ENCODE measurements at regions not wholly inside any gene's neighbourhood (a gene's known extent, or its start where the extent isn't known, plus 50 kb on each side); places are given as distances from the start of the nearest gene placed in this dataset.
"Not testable (repeated sequence)": the region's sequence is repeated elsewhere in the genome, so short reads cannot be mapped to it uniquely, and the experiment has no call there.

GRCh38 chr7:131031099-131031868, 296.4 kb upstream of the MKLN1 start:
- H3K9me3 ChIP-seq (ENCODE audit: control insufficient read depth, low read length, poor library complexity, severe bottlenecking): no peaks in the 10 kb centered on the region
- DNase-seq (peak in 1 of 3 donors; percentile 2), ATAC-seq (peak; percentile 11)
- Mint-ChIP-seq H3K4me3 (peak overlapping the region; percentile 89), H3K36me3 (ENCODE audit: low read depth) (peaks cover 8% of the 10 kb centered on the region), H3K27ac (peak overlapping the region; percentile 97), H3K4me1 (peaks cover 73% of the 10 kb centered on the region), H3K27me3 (no peaks in the 10 kb centered on the region)

- Mint-ChIP-seq H3K36me3 (ENCODE audit: low read depth) (peaks cover 8% of the 10 kb centered on the region), H3K27me3 (no peaks in the 10 kb centered on the region), H3K27ac (peak overlapping the region; percentile 97), H3K4me1 (peaks cover 74% of the 10 kb centered on the region), H3K4me3 (peak overlapping the region; percentile 89)
- ATAC-seq: no peak
- H3K9me3 ChIP-seq (ENCODE audit: control insufficient read depth, low read length, poor library complexity, severe bottlenecking): no peaks in the 10 kb centered on the region
- peak in 1 of 3 donors; percentile 4 for DNase-seq
Observed at GRCh38 chr7:131032786-131033185, 294.9 kb upstream of the MKLN1 start.

- Mint-ChIP-seq H3K4me3 (peak overlapping the region; percentile 84), H3K27ac (peak overlapping the region; percentile 97), H3K36me3 (ENCODE audit: low read depth) (peaks cover 2% of the 10 kb centered on the region), H3K27me3 (no peaks in the 10 kb centered on the region), H3K4me1 (peaks cover 70% of the 10 kb centered on the region)
- DNase-seq: no peak
- H3K9me3 ChIP-seq (ENCODE audit: control insufficient read depth, low read length, poor library complexity, severe bottlenecking): no peaks in the 10 kb centered on the region
- ATAC-seq: peak; percentile 16
Observed at GRCh38 chr7:131034166-131034881, 293.4 kb upstream of the MKLN1 start.

DNA sequence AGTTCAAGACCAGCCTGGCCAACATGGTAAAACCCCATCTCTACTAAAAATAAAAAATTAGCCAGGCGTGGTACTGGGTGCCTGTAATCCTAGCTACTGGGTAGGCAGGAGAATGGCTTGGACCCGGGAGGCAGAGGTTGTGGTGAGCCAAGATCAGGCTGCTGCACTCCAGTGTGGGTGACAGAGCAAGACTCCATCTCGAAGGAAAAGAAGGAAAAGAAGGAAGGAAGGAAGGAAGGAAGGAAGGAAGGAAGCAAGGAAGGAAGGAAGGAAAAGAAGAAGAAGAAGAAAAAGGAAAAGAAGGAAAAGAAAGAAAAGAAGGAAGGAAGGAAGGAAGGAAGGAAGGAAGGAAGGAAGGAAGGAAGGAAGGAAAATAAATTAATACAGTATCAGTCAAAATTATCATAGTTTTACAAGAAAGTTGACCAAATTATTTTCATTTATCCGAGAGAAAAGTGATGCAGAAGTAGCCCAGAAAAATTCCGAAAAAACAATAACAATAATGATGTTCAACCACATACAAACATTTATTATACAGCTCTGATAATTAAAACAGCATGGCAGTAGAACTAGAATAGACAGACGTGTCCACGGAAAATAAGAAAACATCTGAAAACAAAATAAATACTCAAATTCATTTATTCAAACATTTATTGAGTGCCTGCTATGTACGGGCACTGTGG, 292.4 kb upstream of the MKLN1 start:
- peaks cover 2% of the 10 kb centered on the region for H3K36me3 Mint-ChIP-seq (ENCODE audit: low read depth)
- no peaks in the 10 kb centered on the region for H3K27me3 Mint-ChIP-seq
- ATAC-seq: no peak
- peaks cover 72% of the 10 kb centered on the region for H3K4me1 Mint-ChIP-seq
- H3K4me3 Mint-ChIP-seq: peak overlapping the region; percentile 61
- peak overlapping the region; percentile 97 for H3K27ac Mint-ChIP-seq
- H3K9me3 ChIP-seq (ENCODE audit: control insufficient read depth, low read length, poor library complexity, severe bottlenecking): no peaks in the 10 kb centered on the region
- DNase-seq: no peak

DNA sequence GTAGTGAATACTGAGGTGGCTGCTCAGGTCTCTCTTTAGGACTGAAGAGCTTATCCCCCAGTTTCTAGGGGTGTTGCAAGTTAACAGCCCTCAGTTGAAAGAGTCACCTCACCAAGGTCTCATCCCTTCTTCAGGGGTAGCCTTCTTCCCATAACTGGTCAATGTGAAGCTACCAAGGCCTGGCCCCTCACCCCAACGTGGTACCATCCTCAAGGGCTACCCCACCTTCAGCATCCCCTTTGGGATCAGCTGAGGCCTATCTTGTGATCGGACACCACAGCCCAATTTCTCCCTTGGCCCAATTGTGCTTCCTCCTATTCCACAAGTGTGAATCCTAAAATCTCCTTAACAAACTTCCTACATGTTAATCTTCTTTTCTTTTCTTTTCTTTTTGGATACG, 289.5 kb upstream of the MKLN1 start:
- no peaks in the 10 kb centered on the region for H3K9me3 ChIP-seq (ENCODE audit: control insufficient read depth, low read length, poor library complexity, severe bottlenecking)
- peak; percentile 10 for ATAC-seq
- no peak for DNase-seq
- Mint-ChIP-seq H3K27ac (peak overlapping the region; percentile 97), H3K4me3 (peak overlapping the region; percentile 62), H3K36me3 (ENCODE audit: low read depth) (peaks cover 4% of the 10 kb centered on the region), H3K27me3 (no peaks in the 10 kb centered on the region), H3K4me1 (peaks cover 68% of the 10 kb centered on the region)

GRCh38 chr7:131039355-131039762, 288.3 kb upstream of the MKLN1 start:
- H3K27ac Mint-ChIP-seq: peak overlapping the region; percentile 97

DNA sequence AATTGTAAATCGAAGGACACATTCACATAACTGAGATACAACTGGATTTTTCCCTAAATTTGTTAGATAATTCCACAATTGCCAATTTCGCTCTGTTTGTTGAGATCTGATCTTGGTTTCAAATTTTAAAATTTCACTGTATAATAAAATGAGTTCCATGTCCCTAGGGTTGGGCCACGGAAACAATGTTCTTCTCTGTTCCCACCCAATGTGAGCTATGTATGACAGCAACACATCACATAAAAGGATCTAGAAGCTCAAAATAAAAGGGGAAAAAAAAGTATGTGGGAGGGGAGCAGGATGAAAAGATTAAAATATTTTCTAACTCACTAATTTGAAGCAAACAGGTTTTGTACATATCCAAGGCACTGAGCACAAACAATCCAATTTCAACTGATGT, 287.8 kb upstream of the MKLN1 start:
- no peaks in the 10 kb centered on the region for H3K9me3 ChIP-seq (ENCODE audit: control insufficient read depth, low read length, poor library complexity, severe bottlenecking)
- no peaks in the 10 kb centered on the region for H3K27me3 Mint-ChIP-seq
- peak overlapping the region; percentile 97 for H3K27ac Mint-ChIP-seq
- peak overlapping the region; percentile 64 for H3K4me3 Mint-ChIP-seq
- H3K36me3 Mint-ChIP-seq (ENCODE audit: low read depth): peaks cover 5% of the 10 kb centered on the region
- ATAC-seq (no peak), DNase-seq (no peak)
- H3K4me1 Mint-ChIP-seq: peaks cover 60% of the 10 kb centered on the region

More at GRCh38 chr7:131039355-131039762, 288.3 kb upstream of the MKLN1 start:
- DNase-seq: no peak
- Mint-ChIP-seq H3K4me3 (peak overlapping the region; percentile 62), H3K4me1 (peaks cover 60% of the 10 kb centered on the region), H3K27me3 (no peaks in the 10 kb centered on the region), H3K36me3 (ENCODE audit: low read depth) (peaks cover 4% of the 10 kb centered on the region)
- no peak for ATAC-seq
- no peaks in the 10 kb centered on the region for H3K9me3 ChIP-seq (ENCODE audit: control insufficient read depth, low read length, poor library complexity, severe bottlenecking)

DNA sequence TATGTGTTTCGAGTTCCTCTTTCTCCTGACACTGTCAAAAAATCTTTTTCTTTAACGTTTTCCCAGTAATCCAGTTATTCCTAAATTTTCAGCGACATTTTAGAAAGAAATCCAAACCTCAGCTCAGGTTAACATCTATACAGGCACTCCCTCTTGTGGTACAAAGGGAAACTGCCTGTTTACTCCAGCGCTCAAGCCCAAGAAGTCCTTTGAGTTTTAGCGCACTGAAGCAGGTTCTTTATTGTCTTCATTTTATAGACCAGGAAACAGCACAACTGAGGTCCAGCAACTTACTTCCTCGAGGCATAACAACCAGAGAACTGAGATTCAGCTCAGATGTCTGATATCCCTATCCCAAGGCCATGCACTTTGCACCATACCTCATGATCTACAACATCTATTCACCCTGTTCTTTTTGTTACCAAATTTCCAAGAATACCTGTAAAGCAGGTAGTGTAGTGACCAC, 287.2 kb upstream of the MKLN1 start:
- Mint-ChIP-seq H3K4me3 (peak overlapping the region; percentile 84), H3K4me1 (peaks cover 55% of the 10 kb centered on the region), H3K27ac (peak overlapping the region; percentile 97), H3K36me3 (ENCODE audit: low read depth) (peaks cover 6% of the 10 kb centered on the region), H3K27me3 (no peaks in the 10 kb centered on the region)
- peak; percentile 53 for ATAC-seq
- DNase-seq: no peak
- no peaks in the 10 kb centered on the region for H3K9me3 ChIP-seq (ENCODE audit: control insufficient read depth, low read length, poor library complexity, severe bottlenecking)

DNA sequence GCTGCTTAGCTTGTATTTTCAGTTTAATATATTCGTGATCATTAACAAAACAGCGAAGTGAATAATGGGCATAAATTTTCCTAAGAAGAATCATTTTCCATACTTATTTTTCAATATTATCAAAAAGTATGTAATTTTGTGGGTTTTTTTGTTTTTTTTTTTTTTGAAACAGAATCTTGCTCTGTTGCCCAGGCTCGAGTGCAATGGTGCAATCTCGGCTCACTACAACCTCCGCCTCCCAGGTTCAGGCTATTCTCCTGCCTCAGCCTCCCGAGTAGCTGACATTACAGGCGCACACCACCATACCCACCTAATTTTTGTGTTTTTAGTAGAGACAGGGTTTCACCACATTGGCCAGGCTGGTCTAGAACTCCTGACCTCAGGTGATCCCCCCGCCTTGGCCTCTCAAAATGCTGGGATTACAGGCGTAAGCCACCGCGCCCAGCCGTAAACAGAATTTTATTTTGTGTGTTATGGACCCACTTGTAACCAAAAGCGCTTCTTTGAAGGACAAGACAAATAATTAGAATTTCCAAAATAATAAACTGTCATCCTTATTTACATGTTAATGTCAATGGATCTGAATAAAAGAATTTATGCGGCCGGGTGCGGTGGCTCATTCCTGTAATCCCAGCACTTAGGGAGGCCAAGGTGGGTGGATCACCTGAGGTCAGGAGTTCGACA, 286.5 kb upstream of the MKLN1 start:
- H3K4me3 Mint-ChIP-seq: peak overlapping the region; percentile 84
- not testable (repeated sequence) for H3K27me3 Mint-ChIP-seq; ATAC-seq; H3K9me3 ChIP-seq (ENCODE audit: control insufficient read depth, low read length, poor library complexity, severe bottlenecking); H3K36me3 Mint-ChIP-seq (ENCODE audit: low read depth); DNase-seq
- peak overlapping the region; percentile 97 for H3K27ac Mint-ChIP-seq
- peaks cover 54% of the 10 kb centered on the region for H3K4me1 Mint-ChIP-seq

GRCh38 chr7:131042269-131043160, 285.2 kb upstream of the MKLN1 start:
- peak overlapping the region; percentile 97 for H3K27ac Mint-ChIP-seq

GRCh38 chr7:131045526-131045925, 282.1 kb upstream of the MKLN1 start:
- Mint-ChIP-seq H3K27me3 (no peaks in the 10 kb centered on the region), H3K4me3 (peak overlapping the region; percentile 47), H3K36me3 (ENCODE audit: low read depth) (peaks cover 20% of the 10 kb centered on the region), H3K27ac (peak overlapping the region; percentile 97), H3K4me1 (peaks cover 57% of the 10 kb centered on the region)
- DNase-seq (no peak), ATAC-seq (no peak)
- no peaks in the 10 kb centered on the region for H3K9me3 ChIP-seq (ENCODE audit: control insufficient read depth, low read length, poor library complexity, severe bottlenecking)

More at GRCh38 chr7:131042269-131043160, 285.2 kb upstream of the MKLN1 start:
- no peaks in the 10 kb centered on the region for H3K27me3 Mint-ChIP-seq
- H3K4me3 Mint-ChIP-seq: peak overlapping the region; percentile 73
- peaks cover 6% of the 10 kb centered on the region for H3K36me3 Mint-ChIP-seq (ENCODE audit: low read depth)
- no peak for DNase-seq
- H3K9me3 ChIP-seq (ENCODE audit: control insufficient read depth, low read length, poor library complexity, severe bottlenecking): no peaks in the 10 kb centered on the region
- ATAC-seq: no peak
- H3K4me1 Mint-ChIP-seq: peaks cover 48% of the 10 kb centered on the region

GRCh38 chr7:131046246-131046645, 281.4 kb upstream of the MKLN1 start:
- no peaks in the 10 kb centered on the region for H3K9me3 ChIP-seq (ENCODE audit: control insufficient read depth, low read length, poor library complexity, severe bottlenecking)
- H3K4me3 Mint-ChIP-seq: peak overlapping the region; percentile 1
- H3K36me3 Mint-ChIP-seq (ENCODE audit: low read depth): peaks cover 21% of the 10 kb centered on the region
- no peak for ATAC-seq
- H3K27ac Mint-ChIP-seq: peak overlapping the region; percentile 97
- H3K4me1 Mint-ChIP-seq: peaks cover 54% of the 10 kb centered on the region
- no peak for DNase-seq
- H3K27me3 Mint-ChIP-seq: no peaks in the 10 kb centered on the region
